ENCODE measurements at regions not wholly inside any gene's neighbourhood (a gene's known extent, or its start where the extent isn't known, plus 50 kb on each side); places are given as distances from the start of the nearest gene placed in this dataset.
"Not testable (repeated sequence)": the region's sequence is repeated elsewhere in the genome, so short reads cannot be mapped to it uniquely, and the experiment has no call there.

DNA sequence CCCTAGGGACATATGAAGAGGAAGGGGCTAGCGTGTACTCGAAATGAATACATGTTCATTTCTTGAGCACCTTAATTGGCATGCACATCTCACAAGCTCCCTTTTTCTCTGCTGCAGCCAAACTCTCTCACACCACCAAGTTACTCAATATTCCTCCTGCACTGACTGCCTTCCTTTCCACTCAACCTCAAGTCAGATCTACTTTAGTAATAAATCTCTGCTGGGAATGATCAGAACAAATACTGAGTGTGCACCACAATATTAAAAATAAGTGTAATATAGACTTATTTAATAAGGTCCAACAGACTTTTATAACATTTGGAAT, 995.8 kb upstream of the WWC1 start:
- no peaks in the 10 kb centered on the region for H3K27me3 Mint-ChIP-seq (ENCODE audit: low read depth)
- no peaks in the 10 kb centered on the region for H3K9me3 Mint-ChIP-seq (ENCODE audit: low read depth)
- H3K4me1 Mint-ChIP-seq (ENCODE audit: low read depth), result peaks cover 33% of the 10 kb centered on the region
- H3K36me3 Mint-ChIP-seq (ENCODE audit: low read depth), result no peaks in the 10 kb centered on the region
- H3K4me3 Mint-ChIP-seq (ENCODE audit: unreplicated experiment), result no peak overlapping the region
- DNase-seq (ENCODE audit: low spot score), result no peak
- TF ChIP-seq, protein P1, sequence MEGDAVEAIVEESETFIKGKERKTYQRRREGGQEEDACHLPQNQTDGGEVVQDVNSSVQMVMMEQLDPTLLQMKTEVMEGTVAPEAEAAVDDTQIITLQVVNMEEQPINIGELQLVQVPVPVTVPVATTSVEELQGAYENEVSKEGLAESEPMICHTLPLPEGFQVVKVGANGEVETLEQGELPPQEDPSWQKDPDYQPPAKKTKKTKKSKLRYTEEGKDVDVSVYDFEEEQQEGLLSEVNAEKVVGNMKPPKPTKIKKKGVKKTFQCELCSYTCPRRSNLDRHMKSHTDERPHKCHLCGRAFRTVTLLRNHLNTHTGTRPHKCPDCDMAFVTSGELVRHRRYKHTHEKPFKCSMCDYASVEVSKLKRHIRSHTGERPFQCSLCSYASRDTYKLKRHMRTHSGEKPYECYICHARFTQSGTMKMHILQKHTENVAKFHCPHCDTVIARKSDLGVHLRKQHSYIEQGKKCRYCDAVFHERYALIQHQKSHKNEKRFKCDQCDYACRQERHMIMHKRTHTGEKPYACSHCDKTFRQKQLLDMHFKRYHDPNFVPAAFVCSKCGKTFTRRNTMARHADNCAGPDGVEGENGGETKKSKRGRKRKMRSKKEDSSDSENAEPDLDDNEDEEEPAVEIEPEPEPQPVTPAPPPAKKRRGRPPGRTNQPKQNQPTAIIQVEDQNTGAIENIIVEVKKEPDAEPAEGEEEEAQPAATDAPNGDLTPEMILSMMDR (IDR thresholded peaks at IDR 0.05), result no peak
- H3K27ac Mint-ChIP-seq (ENCODE audit: unreplicated experiment), result peak overlapping the region; percentile 79

DNA sequence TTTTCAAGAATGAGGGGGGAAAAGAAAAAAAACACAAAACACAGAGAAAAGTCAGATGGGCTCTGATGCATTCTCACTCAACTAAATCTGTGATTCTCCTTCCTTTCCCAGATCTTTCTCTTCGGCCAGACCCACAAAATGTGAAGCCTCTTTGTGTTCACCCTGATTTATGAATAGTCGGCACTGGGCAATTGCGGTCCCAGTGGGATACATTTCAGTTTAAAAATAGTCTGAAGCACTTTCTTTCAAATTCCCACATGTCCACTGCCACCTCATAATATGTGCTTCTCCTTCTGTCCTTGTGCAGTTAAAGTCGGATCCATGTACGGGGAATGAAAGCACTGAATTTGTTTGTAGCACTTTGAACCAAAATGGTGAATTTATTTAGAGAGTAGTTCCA, 995.4 kb upstream of the WWC1 start:
- Mint-ChIP-seq H3K27me3 (ENCODE audit: low read depth) (no peaks in the 10 kb centered on the region), H3K9me3 (ENCODE audit: low read depth) (no peaks in the 10 kb centered on the region), H3K27ac (ENCODE audit: unreplicated experiment) (peak overlapping the region; percentile 43), H3K4me1 (ENCODE audit: low read depth) (peaks cover 33% of the 10 kb centered on the region), H3K4me3 (ENCODE audit: unreplicated experiment) (no peak overlapping the region), H3K36me3 (ENCODE audit: low read depth) (no peaks in the 10 kb centered on the region)
- DNase-seq (ENCODE audit: low spot score), result no peak
- TF ChIP-seq, protein P1 (IDR thresholded peaks at IDR 0.05), result no peak

- no peaks in the 10 kb centered on the region for H3K9me3 Mint-ChIP-seq (ENCODE audit: low read depth)
- no peak for DNase-seq (ENCODE audit: low spot score)
- H3K27me3 Mint-ChIP-seq (ENCODE audit: low read depth), result no peaks in the 10 kb centered on the region
- TF ChIP-seq, protein P1 (IDR thresholded peaks at IDR 0.05), result no peak
- H3K4me1 Mint-ChIP-seq (ENCODE audit: low read depth), result peaks cover 33% of the 10 kb centered on the region
- H3K27ac Mint-ChIP-seq (ENCODE audit: unreplicated experiment), result no peak overlapping the region
- no peak overlapping the region for H3K4me3 Mint-ChIP-seq (ENCODE audit: unreplicated experiment)
- no peaks in the 10 kb centered on the region for H3K36me3 Mint-ChIP-seq (ENCODE audit: low read depth)
Observed at GRCh38 chr5:167296661-167297060, 994.8 kb upstream of the WWC1 start.

DNA sequence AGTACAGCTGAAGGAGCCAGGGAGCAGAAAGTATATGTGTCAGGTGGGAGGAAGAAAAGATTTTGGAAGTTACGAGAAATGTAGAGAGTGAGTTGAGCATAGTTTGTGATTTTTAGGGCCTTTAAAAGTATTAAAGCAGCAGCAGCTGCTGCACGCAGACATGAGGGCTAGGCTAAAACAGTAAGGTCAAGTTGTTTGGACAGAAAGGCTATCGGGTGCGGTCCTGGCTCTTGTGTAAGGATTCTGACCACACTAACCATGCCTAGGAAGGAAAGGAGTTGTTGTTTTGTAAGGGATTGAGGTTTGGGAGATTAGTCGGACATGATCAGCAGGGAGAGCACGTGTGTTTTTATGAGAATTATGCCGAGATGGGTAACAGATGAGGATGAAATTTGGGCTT, 991.6 kb upstream of the WWC1 start:
- peaks cover 20% of the 10 kb centered on the region for H3K4me1 Mint-ChIP-seq (ENCODE audit: low read depth)
- H3K27ac Mint-ChIP-seq (ENCODE audit: unreplicated experiment); H3K27me3 Mint-ChIP-seq (ENCODE audit: low read depth): not testable (repeated sequence)

GRCh38 chr5:167303582-167303981, 987.9 kb upstream of the WWC1 start:
- Mint-ChIP-seq H3K36me3 (ENCODE audit: low read depth) (no peaks in the 10 kb centered on the region), H3K27ac (ENCODE audit: unreplicated experiment) (no peak overlapping the region), H3K9me3 (ENCODE audit: low read depth) (no peaks in the 10 kb centered on the region), H3K4me3 (ENCODE audit: unreplicated experiment) (no peak overlapping the region), H3K27me3 (ENCODE audit: low read depth) (peaks cover 14% of the 10 kb centered on the region), H3K4me1 (ENCODE audit: low read depth) (no peaks in the 10 kb centered on the region)
- DNase-seq (ENCODE audit: low spot score), result no peak
- TF ChIP-seq, protein P1 (IDR thresholded peaks at IDR 0.05), result no peak

More for the DNA sequence above, 991.6 kb upstream of the WWC1 start:
- not testable (repeated sequence) for DNase-seq (ENCODE audit: low spot score); H3K9me3 Mint-ChIP-seq (ENCODE audit: low read depth); H3K4me3 Mint-ChIP-seq (ENCODE audit: unreplicated experiment); H3K36me3 Mint-ChIP-seq (ENCODE audit: low read depth)

GRCh38 chr5:167304834-167305469, 986.5 kb upstream of the WWC1 start:
- H3K27ac Mint-ChIP-seq (ENCODE audit: unreplicated experiment), result no peak overlapping the region
- no peak for DNase-seq (ENCODE audit: low spot score)
- H3K4me3 Mint-ChIP-seq (ENCODE audit: unreplicated experiment), result no peak overlapping the region
- H3K36me3 Mint-ChIP-seq (ENCODE audit: low read depth), result no peaks in the 10 kb centered on the region
- peaks cover 19% of the 10 kb centered on the region for H3K27me3 Mint-ChIP-seq (ENCODE audit: low read depth)
- TF ChIP-seq, protein P1 (IDR thresholded peaks at IDR 0.05), result no peak
- no peaks in the 10 kb centered on the region for H3K4me1 Mint-ChIP-seq (ENCODE audit: low read depth)
- H3K9me3 Mint-ChIP-seq (ENCODE audit: low read depth), result no peaks in the 10 kb centered on the region
